NCI-H524 (cell line): ENCODE measurements at regions not wholly inside any gene's neighbourhood (a gene's known extent, or its start where the extent isn't known, plus 50 kb on each side); places are given as distances from the start of the nearest gene placed in this dataset.

Experiments used
- DNase-seq, 2 experiments: peaks; one replicate each; lab custom pipeline; 2025; lab: John Stamatoyannopoulos, UW

DNA sequence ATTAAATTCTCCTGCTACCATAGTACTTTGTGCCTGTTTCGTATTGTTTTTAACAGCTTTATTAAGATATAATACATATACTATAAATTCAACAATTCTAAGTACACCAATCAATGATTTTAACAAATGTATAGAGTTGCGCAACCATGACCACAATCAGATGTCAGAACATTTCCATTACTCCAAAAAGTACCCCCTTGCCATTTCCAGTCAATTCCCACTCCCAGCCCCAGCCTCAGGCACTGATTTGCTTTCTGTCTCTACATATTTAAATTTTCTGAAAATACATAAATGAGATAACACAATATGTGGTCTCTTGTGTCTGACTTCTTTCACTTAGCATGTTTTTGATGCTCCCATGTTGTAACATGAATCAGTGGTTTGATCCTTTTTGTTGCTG is 193.9 kb downstream of the FIGN start:
- DNase-seq, result no peak

DNA sequence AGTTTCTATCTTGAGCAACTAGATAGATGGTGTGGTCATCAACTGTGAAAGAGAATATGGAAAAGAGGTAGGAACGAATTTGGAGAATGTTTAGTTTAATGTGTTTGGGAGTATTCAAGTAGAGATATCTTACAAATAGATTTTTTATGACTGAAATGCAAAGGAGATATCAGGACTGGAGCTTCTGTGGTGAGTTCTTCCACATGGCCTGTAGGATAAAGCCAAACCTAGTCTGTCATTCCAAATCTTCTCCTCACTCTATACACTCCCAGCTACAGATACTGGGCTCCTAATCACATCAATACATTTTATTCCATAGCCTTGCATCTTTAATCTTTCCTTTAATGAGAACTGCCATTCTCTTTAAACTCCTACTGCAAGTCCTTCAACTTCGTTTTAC is 194.3 kb downstream of the FIGN start:
- DNase-seq, result no peak

DNA sequence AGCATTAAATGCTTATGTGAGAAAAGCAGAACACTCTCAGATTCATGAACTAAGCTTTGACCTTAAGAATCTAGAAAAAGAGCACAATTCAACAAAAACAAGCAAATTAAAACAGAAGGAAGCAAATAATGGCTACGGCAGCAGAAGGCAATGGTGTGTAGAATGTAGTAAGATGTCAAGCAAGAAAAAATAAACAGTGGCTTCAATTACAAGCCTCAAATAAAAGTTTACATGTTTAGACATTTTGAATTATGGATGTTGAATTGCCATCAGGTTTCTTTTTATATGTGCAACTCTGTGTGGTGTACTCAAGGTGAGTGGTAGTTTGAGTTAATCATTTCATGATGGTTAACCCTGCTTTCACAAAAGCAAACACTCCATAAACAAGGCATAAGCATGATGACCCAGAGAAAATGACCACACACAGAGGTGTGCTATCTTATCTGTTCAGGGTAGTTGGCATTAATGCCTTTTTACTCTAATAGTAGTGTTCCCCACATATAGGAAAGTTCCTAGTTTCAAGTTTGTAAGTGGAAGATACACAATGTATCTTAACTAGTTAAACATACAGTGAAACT is 207.1 kb downstream of the FIGN start:
- no peak for DNase-seq

DNA sequence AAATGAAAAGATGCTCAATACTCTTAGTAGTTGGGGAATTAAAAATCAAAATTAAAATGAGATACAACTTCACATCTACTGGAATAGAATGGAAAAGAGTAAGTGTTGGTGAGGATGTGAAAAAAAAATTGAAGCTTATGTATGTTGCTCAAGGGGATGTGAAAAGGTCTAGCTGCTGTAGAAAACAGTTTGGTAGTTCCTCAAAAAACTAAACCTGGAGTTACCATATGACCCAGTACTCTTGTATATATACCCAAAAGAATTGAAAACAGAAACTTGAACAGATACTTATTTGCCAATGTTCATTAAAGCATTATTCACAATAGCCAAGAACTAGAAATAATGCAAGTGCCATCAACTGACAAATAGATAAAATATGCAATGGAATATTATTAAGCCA is 208.4 kb downstream of the FIGN start:
- no peak for DNase-seq

DNA sequence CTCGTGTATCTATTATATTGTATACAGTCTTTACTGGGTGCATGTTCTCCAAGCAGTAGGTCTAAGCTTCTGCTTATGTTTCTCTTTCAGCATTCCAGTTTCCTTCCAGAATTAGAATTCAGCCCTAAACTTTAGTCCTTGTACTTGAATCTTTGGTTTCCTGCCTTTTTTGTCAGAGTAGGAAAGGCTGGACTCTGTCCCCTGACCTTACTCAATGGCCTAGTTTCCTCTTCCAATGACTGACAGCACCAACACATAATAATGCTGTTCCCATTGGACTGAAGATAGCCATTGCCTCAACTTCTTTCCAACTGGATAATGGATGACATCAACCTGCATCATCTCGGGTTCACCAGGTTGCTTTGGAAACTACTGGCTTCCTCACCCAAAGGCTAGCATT is 217.0 kb downstream of the FIGN start:
- no peak for DNase-seq

DNA sequence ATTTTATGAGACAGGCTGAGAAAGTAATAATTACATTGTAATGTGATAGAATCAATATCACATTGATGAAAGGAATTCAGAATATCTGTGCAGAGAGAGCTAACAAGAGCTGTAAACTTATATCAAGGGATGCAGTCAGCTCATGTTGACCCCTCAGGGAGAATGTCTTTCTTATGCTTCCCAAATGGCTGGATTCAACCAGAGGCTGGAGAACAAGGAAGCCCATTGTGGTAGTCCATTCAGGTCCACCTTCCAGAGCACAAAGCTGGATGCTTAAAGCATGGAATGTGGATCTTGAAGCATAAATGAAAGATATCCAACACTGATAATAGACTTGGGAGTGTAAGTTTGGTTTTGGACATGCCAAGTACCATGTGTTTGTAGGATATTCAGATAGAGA is 220.0 kb downstream of the FIGN start:
- no peak for DNase-seq

DNA sequence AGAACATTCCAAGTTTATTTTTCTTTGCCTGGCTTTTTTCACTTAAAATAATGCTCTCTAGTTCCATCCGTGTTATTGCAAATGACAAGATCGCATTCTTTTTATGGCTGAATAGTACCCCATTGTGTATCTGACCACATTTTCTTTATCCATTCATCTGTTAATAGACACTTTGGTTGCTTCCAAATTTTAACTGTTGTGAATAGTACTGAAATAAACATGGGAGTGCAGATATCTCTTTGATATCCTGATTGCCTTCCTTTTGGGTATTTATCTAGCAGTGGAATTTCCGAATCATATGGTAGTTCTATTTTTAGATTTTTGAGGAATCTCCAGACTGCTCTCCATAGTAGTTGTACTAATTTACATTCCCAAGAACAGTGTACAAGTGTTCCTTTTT is 230.5 kb downstream of the FIGN start:
- DNase-seq, result no peak

DNA sequence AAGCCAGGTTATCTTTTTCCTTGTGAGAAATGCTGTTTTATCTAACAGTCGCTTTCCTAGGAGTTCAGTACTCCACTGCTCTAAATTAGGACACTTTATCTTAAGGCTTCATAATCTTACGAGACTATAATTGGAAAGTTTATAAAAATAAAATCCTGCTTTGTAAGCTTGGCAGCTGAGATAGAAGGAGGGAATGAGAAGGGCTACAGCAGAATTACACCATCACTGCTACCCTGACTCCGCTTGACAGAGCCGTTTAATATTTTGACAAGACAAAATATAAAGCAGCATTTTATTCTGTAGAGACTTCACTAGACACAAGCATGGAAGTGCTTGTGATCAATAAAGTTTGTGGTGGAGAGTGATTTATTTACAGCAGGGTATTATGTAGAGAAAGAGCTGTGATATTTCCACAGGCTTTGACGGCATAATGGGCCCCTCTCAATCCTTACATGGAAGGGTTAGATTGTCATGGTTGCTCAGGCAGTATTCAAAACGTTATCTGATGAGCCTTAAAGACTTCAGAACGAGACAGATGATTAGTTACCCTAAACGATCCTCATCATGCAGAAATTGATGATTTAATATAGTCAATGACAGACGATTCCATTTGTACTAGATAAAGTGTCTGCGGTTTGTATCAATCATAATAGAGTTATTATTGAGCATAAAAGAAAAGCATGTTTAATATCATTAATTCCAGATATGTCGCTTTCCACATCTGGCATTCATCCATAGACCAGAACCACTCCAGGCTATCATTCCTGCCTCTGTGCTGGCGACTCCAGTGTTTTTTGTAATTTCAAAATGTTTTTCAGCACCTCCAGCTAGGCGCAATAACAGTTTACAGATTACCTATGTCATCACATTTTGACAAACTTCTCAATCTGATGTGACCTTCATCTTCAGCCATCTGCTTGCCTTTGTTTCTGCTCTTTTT is 242.2 kb downstream of the FIGN start:
- no peak for DNase-seq

DNA sequence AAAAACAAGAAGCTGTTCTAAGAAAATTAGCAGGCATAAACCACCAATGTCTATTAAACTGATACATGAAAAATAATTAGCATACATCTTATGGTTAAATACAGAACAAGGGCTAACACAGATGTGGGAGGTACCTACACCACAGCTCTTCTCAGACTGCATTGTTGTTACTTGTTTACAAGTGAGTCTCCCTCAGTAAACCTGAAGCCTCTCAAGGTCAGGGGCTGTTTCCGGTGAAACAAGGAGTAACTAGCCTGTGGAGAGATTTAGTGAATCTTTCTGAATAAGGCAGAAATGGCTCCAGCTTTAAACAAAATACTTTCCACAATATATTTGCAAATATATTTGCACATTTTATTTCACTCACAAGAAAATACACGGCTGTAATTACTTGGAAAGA is 244.0 kb downstream of the FIGN start:
- DNase-seq, result no peak

DNA sequence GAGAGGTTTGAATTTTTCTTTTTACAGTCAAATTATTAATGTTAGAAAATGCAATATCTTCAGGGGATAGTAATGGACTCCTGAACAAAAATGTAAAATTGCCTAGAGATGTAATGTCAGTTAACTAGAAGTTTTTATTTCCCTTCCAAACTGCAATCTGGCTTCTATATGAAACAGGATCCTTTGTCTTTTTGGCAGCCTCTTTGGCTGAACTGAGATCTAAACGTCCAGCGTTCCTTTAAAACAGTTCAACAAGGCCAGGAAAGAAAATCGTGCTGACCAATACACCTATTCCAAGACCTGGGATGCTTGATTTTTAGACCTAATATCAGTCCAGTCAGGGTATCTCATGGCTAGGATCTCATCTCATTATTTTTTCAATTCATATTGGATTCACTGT is 245.5 kb downstream of the FIGN start:
- no peak for DNase-seq

DNA sequence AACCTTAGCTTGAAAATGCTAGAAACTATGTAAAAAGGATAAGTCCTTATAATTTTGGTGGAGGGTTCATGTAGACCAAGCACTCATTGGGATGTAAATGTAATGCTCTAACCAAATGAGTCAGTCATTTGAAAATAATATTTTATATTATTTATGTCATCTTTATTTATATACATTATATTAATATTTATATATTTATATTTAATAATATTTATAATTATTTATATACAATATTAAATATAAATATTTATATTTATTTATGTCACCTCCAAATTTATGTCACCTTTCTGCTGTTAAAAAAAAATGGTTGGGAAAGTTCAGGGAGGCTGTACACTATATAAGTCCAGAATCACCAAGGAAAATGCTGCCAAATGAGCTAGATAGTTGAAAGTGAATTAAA is 254.3 kb downstream of the FIGN start:
- DNase-seq, result no peak

DNA sequence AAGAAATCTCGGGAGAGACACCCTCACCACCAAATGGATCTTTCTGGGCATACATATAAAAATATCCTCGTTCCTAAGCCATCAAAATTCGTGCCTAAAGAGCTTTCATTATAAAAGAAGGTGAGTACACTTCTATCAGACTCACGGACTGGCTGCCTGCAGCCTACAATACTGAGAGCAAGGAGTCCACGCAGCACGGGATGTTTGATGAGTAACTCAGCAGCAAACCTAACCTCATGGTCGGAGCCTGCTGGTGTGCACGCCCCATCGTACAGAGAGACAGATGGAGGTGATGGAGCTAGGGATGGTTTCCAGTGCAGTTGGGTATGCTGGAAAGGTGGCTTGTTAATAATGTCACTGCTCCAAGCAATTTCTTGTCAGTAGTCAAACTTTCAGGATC is 256.2 kb downstream of the FIGN start:
- no peak for DNase-seq

DNA sequence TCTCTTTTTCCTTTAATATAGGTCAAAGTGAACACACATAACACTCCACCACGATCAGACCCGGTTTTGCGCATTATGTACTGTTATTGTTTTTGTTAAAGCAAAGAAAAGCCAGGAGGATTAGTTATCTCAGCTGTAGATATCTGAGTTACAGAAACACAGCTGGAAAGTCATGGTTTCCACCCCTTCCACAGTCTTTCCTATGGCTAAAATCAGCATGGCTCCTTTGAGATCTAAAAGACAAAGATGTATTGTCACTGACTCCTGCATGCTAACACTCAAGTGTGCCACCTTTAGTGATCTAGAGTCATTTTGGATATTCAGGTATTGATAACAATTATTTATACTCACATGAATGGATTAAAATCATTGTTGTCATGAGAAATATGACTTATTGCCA is 260.0 kb downstream of the FIGN start:
- DNase-seq, result no peak

DNA sequence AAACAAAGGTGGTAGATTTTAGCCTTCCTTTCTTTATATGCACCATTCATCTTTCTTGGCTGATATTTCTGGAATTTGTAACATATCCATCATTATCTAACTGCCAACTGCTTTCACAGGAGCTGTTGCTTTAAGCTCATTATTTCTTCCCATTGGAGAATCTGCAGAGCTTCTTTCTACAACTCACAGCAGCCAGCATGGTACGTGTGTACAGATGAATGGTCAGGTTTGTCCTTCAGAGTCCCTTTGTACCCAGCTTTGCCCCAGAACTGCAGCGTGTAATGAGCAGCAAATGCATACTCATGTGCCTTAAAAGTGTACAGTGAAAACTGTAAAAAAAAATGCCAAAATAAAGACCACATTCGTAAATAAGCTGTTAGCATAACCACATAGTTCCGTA is 260.9 kb downstream of the FIGN start:
- no peak for DNase-seq

DNA sequence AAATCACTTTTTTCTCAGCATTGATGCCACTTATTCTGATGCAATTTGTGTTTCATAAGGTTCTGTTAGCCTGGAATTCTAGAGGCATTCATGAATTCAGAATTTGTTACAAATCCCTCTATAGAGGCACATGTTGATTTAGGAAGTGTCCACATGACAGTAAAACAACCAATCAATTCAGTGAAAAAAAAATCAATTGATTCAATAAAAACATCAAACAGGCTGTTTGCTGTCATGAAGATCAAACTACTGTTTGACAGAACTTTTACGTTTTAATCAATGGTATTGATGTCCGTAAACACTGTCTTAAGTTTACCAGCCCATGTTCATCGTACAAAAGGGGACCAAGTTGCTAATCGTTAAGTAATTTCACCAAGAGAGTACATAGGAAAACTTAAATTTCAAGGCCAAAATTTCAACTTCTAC is 261.5 kb downstream of the FIGN start:
- no peak for DNase-seq

DNA sequence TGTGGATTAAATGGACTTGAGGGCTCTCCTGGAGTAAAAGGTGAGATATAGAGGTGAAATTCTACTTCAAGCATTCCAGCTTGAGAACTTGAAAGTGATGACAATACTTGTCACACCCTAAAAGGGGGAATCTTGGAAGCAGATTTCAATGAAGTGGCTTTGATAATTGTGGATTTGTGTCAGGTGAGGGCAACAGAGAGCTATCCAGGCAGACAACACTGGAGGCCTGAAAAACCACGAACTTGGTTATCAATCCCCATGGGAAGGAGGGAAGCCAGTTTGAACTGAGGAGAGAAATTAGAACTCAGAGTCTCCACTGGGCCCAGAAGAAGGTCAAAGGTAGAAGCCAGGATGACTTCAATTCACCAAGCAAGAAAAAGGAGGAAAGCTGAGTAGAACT is 263.9 kb downstream of the FIGN start:
- DNase-seq, result peak in 1 of 2 experiments; percentile 28

DNA sequence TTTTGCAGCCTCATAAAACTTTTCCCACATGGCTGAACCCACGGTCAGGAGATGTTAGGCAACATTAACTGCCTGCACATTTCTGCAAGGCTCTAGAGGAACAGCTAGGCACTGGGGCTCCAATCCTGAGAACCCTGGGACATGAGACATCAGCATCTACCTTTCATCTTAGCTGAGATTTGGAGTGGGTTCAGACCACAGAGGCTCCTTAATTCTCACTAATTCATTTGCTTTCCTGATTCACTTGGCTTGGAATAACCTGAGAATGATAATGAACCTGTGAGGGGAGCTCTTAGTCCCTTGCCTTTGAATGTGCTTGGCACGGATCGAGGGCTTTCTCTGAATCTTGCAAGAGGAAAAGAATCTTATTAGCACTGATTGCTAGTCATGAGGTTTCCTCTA is 266.2 kb downstream of the FIGN start:
- no peak for DNase-seq

DNA sequence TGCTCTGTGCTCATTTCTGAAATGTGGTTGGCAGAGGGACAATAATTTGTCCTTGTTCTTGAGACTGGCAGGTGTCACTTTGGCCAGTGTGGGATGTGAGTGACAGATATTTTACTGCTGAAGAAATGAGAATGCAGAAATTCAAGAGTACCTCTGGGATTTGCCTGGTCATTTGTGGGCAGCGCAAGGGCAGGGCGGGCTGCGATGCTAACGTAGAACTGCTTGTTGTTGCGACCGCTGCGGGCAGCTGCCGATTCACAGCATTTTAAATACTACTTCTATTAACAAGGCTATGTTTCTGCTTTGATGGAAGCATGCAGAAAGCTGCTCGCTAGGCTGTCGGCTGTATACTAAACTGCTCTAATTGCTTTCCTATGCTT is 268.6 kb downstream of the FIGN start:
- no peak for DNase-seq

DNA sequence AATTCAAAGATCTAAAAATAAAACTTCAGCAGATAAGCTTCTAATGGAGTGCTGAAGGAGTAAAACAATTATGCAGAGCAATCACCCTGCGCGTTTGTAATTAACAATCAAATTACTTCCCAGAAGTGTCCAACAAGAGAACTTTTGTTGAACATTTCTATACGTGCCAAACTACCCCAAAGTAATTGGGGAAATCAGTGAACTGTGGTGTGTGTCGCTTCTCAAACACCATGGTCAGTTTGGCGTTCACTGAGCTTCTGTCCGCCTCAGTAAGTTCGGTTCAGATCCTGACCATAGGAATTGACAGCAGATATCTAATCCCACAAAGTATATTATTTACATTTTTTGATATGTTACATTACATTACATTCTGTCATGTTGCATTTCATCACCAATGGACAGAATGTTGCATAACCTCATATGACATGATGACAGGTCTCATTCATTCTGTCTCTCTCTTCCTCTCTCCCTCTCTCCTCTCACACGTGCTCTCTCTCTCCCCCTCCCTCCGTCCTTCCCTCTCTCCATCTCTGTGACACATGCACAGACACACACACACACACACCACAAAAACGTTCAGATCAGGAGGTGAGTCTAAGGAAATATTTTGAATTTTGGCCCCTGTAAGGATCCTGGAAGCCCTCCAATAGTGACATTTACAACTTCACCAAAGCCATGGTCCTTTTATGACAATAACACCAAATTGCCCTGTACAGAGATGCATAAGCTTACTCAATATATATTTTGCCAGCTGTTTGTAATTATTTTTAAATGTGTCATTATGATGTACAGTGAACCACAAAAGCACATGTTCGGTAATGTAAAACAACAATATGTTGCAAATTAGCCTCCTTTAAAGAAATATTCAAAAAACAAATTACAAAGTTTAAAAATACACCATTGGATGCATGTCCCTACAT is 269.2 kb downstream of the FIGN start:
- no peak for DNase-seq

DNA sequence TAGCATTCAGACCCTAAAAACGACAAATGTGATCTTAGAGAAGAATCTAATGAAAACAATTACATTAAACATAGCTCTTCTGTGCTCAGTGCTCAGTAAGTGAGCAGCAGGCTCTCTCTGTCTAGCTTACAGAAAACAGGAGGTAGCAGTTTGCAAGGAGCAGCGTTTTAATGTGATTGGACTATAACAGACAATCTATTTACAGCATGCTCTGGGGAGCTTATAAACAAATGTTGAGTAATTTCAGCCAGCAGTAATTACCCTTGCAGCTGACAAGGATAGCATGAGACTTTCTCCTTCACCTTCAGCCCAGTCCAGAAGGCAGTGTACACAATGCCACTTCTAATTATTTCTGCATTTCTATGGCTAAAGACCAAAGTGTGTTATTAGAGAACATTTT is 270.4 kb downstream of the FIGN start:
- peak in 1 of 2 experiments; percentile 19 for DNase-seq

DNA sequence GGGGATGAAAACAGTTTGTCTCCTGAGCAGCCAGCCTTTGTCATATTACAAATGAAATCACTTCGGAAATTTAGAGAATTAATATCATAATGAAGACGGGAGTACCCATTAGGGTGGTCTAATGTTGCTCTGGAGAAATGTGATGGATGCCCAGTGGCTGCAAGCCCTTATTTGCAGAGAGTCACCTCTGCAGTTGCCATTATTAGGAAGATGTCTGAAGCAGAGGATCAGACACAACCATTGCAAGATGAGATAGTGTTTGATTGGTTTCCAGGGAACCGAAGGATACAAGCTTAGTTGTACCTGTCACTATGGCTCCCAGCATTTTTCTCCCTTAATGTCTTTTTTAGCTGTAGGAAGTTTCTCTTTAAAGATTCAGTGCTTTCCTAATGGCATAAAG is 272.4 kb downstream of the FIGN start:
- no peak for DNase-seq

DNA sequence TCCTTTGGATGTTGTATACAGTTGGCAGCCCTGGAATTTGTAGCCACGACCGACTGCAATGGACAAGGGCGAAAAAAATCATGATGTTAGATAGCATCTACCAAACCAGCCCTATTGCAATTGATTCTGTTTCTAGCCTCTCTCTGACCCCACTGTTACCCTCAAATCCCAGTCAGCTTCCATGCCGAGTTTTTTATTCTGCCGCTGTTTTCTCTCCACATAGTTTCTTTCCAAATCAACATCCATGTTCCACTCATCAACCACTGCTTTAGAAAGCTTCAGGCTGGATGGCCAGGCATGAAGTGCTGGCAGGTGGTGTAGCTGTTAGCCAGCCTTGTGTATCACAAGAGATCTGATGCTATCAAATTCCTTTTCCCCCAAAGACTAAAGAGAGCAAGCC is 272.8 kb downstream of the FIGN start:
- no peak for DNase-seq

DNA sequence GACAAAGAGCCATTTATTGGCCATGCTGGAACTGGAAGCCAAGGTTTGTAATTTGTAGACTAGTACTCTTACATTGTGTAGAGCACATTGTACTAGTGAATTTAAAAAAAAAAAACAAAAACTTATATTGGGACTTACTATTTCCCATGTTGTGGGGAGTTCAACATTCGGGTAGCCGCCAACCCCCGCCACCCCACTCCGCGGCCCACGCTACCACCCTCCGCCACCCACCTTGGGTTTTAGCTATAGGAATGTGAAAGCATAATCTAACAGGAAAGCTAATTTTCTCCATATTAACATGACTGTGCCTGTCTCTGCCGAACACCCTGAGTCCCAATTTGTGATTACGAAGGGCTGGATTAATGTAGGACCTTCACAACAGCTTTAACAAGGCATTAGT is 275.8 kb downstream of the FIGN start:
- no peak for DNase-seq
